Bronchial epithelial cell (primary cell): ENCODE measurements at regions not wholly inside any gene's neighbourhood (a gene's known extent, or its start where the extent isn't known, plus 50 kb on each side); places are given as distances from the start of the nearest gene placed in this dataset.

Experiments used
- DNase-seq: peaks from one replicate; pipeline ENCODE4 v3.0.0-alpha.2; 2010; ENCODE audit warnings: low read depth
- FAIRE-seq: peaks from 2 replicates; lab custom pipeline; 2011; peaks lifted over from hg19 to GRCh38; lab: Jason Lieb, UNC
- H3K27me3 ChIP-seq: 2 replicates; pipeline ENCODE4 v1.5.1; 2011; ENCODE audit warnings: low read length; ENCODE audit not compliant: control insufficient read depth, insufficient read depth
- H3K36me3 ChIP-seq: 2 replicates; pipeline ENCODE4 v1.5.1; 2011; ENCODE audit warnings: low read length; ENCODE audit not compliant: control insufficient read depth, insufficient read depth
- H3K4me3 ChIP-seq: 2 replicates; pipeline ENCODE4 v1.5.1; 2011; ENCODE audit warnings: mild to moderate bottlenecking, low read depth, low read length, control low read depth
- TF ChIP-seq, protein P1 (sequence below): IDR thresholded peaks from 2 replicates; pipeline ENCODE4 v1.5.1; 2011; ENCODE audit warnings: mild to moderate bottlenecking, moderate library complexity, low read length, control low read depth, inconsistent platforms; ENCODE audit not compliant: insufficient read depth, severe bottlenecking

GRCh38 chr5:88550736-88551135, 282.1 kb upstream of the TMEM161B start:
- FAIRE-seq = no peak
- TF ChIP-seq, protein P1, sequence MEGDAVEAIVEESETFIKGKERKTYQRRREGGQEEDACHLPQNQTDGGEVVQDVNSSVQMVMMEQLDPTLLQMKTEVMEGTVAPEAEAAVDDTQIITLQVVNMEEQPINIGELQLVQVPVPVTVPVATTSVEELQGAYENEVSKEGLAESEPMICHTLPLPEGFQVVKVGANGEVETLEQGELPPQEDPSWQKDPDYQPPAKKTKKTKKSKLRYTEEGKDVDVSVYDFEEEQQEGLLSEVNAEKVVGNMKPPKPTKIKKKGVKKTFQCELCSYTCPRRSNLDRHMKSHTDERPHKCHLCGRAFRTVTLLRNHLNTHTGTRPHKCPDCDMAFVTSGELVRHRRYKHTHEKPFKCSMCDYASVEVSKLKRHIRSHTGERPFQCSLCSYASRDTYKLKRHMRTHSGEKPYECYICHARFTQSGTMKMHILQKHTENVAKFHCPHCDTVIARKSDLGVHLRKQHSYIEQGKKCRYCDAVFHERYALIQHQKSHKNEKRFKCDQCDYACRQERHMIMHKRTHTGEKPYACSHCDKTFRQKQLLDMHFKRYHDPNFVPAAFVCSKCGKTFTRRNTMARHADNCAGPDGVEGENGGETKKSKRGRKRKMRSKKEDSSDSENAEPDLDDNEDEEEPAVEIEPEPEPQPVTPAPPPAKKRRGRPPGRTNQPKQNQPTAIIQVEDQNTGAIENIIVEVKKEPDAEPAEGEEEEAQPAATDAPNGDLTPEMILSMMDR = no peak
- DNase-seq = no peak
- H3K4me3 ChIP-seq = no peak overlapping the region
- H3K36me3 ChIP-seq = no peaks in the 10 kb centered on the region
- no peaks in the 10 kb centered on the region for H3K27me3 ChIP-seq

- no peaks in the 10 kb centered on the region for H3K27me3 ChIP-seq
- no peak overlapping the region for H3K4me3 ChIP-seq
- H3K36me3 ChIP-seq = no peaks in the 10 kb centered on the region
- FAIRE-seq (no peak), DNase-seq (no peak)
- TF ChIP-seq, protein P1 = no peak
These were observed 279.6 kb upstream of the TMEM161B start for GRCh38 chr5:88548136-88548805.

DNA sequence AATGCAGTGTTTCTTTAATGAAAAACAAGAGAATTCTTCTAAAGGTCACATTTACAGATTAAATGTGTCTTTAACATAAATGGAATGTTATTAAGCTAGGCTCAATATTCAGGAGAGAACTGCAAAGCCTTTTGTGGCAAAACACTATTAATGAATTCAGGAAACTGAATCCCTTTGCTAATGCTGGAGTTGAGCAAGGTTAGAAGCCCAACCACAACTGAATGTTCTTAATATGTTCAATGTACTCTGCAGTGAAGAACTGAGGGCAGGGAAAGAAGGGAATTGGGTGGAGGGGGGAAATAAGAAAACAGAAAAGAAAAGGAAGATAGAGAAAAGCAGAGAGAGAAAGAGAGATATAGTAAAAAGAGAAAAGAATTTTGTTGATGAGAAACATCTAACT, 276.7 kb upstream of the TMEM161B start:
- DNase-seq (no peak), FAIRE-seq (no peak)
- H3K27me3 ChIP-seq = no peaks in the 10 kb centered on the region
- TF ChIP-seq, protein P1 = no peak
- no peak overlapping the region for H3K4me3 ChIP-seq
- no peaks in the 10 kb centered on the region for H3K36me3 ChIP-seq

DNA sequence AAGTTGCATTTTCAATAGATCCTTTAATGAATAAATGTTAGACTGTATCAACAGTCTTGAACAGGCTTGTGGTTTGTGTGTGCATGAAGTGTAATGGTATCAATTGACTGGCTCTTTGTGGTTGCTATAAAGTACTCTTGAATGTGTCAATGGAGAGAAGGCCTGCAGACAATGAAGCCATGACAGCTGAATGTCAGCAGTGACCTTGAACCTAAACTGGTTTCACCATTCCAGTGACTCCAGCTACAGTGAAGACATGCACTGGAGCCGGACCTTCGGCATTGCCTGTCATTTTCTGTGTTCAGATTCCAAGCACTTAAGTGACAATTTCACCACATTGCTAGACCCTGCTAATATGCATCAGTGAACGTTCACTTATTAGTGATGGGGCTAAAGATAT, 276.0 kb upstream of the TMEM161B start:
- Histone ChIP-seq H3K36me3 (no peaks in the 10 kb centered on the region), H3K4me3 (no peak overlapping the region), H3K27me3 (no peaks in the 10 kb centered on the region)
- TF ChIP-seq, protein P1 = no peak
- DNase-seq = no peak
- FAIRE-seq = no peak

DNA sequence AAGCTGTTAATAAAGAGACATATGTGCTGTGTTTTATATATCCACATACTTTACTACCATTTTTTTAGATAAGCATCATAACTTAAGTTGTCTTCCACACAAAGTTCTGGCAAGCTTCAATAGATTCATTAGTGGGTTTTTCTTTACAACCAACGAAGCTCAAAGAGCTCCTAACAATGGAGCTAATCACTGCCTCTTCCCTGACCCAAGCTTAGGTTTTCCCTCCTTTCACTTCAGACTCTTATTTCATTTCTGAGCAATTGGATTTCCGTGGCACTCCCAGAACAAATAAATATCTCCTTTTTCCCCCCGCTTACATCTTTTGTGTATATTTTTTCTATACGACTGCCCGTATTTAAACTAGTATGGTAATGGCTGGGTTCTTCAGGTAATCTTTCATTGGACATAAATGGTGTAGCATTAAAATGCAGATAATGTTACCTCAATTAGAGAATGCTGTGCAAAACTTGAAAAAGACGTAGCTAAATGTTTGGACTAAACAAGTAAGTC, 275.5 kb upstream of the TMEM161B start:
- no peaks in the 10 kb centered on the region for H3K27me3 ChIP-seq
- TF ChIP-seq, protein P1 = no peak
- H3K36me3 ChIP-seq = no peaks in the 10 kb centered on the region
- DNase-seq = no peak
- no peak for FAIRE-seq
- no peak overlapping the region for H3K4me3 ChIP-seq

DNA sequence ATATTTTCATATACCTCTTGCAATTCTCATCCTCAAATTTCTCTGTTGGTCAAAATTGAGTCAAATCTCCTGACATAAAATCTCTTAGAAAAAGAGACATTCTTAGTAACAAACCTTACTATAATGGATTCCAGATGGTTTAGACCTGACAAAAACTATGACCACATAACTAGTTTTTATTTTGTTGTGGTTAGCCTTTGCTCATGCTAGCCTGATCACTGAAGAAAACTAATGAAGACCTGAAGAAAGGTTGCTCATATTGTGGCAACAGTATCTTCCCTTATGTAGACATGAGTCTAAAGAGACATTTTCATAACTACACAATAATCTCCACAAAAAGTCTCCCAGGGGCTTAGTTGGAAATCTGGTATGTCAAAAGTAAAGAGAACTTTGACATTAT, 274.1 kb upstream of the TMEM161B start:
- TF ChIP-seq, protein P1 = no peak
- FAIRE-seq (no peak), DNase-seq (no peak)
- no peaks in the 10 kb centered on the region for H3K27me3 ChIP-seq
- no peak overlapping the region for H3K4me3 ChIP-seq
- no peaks in the 10 kb centered on the region for H3K36me3 ChIP-seq
